B cell (primary cell): ENCODE measurements at regions not wholly inside any gene's neighbourhood (a gene's known extent, or its start where the extent isn't known, plus 50 kb on each side); places are given as distances from the start of the nearest gene placed in this dataset.

Experiments
- CTCF ChIP-seq: fragments of 200-600 bp; IDR thresholded peaks from one replicate; pipeline ENCODE4 v1.8.0; 2022; ENCODE audit warnings: antibody characterized with exemption, mild to moderate bottlenecking
- EZH2 ChIP-seq: IDR thresholded peaks from 2 replicates; pipeline ENCODE4 v1.6.1; 2012; ENCODE audit warnings: borderline replicate concordance, low read depth, mild to moderate bottlenecking, moderate library complexity, low read length; ENCODE audit not compliant: insufficient read depth, poor library complexity, severe bottlenecking

GRCh38 chr6:134814076-134814695, 135.7 kb downstream of the ALDH8A1 start:
- TF ChIP-seq CTCF (no peak), EZH2 (no peak)
